GM12891 (cell line): ENCODE measurements at regions not wholly inside any gene's neighbourhood (a gene's known extent, or its start where the extent isn't known, plus 50 kb on each side); places are given as distances from the start of the nearest gene placed in this dataset.

Experiments
- DNase-seq: peaks from one replicate; pipeline ENCODE4 v3.0.0; 2011; ENCODE audit warnings: low spot score; ENCODE audit not compliant: insufficient read length
- FAIRE-seq: peaks from 2 replicates; lab custom pipeline; 2011; peaks lifted over from hg19 to GRCh38; lab: Jason Lieb, UNC
- PAX5 ChIP-seq: IDR thresholded peaks from 2 replicates; pipeline ENCODE4 v1.6.1; 2011; ENCODE audit warnings: low read length, moderate library complexity, mild to moderate bottlenecking; ENCODE audit not compliant: insufficient read depth, severe bottlenecking
- POLR2A ChIP-seq: IDR thresholded peaks from 2 replicates; pipeline ENCODE4 v1.6.1; 2011; ENCODE audit warnings: low read depth, low read length, control low read depth
- POLR2AphosphoS5 ChIP-seq: IDR thresholded peaks from 2 replicates; pipeline ENCODE4 v1.6.1; 2011; ENCODE audit warnings: low read depth, low read length, control low read depth
- POU2F2 ChIP-seq: IDR thresholded peaks from 2 replicates; pipeline ENCODE4 v1.6.1; 2011; ENCODE audit warnings: low read depth, mild to moderate bottlenecking, control low read depth, low read length, moderate library complexity
- SPI1 ChIP-seq: IDR thresholded peaks from 2 replicates; pipeline ENCODE4 v1.6.1; 2011; ENCODE audit warnings: low read depth, low read length, control low read depth
- TAF1 ChIP-seq: IDR thresholded peaks from 2 replicates; pipeline ENCODE4 v1.6.1; 2011; ENCODE audit warnings: low read depth, low read length, control low read depth

DNA sequence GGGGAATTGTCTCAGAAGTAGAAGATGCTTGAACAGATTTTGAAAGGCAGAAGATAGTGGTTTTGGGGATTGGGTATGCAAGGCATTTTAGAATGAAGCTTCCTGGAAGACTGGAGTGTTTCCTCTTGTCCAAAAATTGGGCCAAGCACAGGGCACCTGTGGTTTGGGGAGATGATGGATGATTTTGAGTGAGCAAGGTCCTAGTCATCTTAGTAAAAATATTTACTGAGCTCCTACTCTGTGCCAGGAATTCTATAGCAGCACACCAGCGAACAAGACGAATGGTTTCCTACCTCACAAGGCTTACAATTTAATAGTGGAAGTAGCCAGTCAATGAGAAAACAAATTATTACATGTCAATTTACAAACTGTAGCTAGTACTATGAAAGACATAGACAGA, 484.4 kb upstream of the KIF2A start:
- TF ChIP-seq TAF1 (no peak), POLR2AphosphoS5 (no peak), POLR2A (no peak), PAX5 (no peak), POU2F2 (no peak), SPI1 (no peak)
- DNase-seq (no peak), FAIRE-seq (no peak)

DNA sequence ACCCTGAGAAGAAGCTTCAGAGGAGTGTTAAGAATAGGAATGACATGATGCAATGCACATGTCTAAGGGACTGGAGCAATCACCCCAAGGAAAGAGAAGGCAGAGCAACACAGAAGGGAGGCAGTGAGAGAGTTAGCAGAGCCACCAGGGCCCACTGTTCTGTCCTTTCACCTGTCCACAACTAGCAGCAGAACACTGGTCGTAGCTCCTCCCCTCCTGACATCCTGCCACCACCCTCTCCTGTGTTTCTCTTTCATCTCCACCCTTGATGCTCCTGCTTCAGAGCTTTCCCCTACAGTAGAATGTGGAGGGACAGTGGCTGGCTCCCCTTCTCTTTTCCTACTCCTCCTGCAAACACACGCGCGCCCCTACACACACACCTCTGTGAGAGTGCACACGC, 483.4 kb upstream of the KIF2A start:
- DNase-seq (no peak), FAIRE-seq (no peak)
- no peak for TF ChIP-seq PAX5
- TF ChIP-seq POU2F2, result no peak
- no peak for TF ChIP-seq POLR2AphosphoS5
- no peak for TF ChIP-seq SPI1
- TF ChIP-seq TAF1, result no peak
- TF ChIP-seq POLR2A, result no peak

DNA sequence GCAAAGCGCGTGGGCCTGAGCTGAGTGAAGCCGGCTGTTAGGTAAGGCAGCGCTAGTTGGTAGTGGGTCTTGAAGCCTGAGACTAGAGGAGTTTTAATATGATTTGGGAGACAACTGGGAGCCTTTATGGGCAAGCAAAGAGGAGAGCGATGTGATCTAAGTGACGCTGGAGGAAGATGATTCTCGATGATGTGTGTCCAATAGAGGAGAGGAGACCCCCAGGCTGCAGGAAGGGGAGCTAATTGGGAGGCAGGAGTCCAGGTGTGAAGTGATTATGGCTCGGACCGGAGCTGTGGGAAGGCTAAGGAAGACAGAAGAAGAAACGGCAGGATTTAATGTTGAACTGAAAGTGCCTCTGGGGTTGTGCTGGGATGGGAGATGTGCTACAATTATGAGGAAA, 482.9 kb upstream of the KIF2A start:
- TF ChIP-seq POU2F2 (no peak), TAF1 (no peak), POLR2A (no peak), POLR2AphosphoS5 (no peak), PAX5 (no peak), SPI1 (no peak)
- DNase-seq (no peak), FAIRE-seq (no peak)

DNA sequence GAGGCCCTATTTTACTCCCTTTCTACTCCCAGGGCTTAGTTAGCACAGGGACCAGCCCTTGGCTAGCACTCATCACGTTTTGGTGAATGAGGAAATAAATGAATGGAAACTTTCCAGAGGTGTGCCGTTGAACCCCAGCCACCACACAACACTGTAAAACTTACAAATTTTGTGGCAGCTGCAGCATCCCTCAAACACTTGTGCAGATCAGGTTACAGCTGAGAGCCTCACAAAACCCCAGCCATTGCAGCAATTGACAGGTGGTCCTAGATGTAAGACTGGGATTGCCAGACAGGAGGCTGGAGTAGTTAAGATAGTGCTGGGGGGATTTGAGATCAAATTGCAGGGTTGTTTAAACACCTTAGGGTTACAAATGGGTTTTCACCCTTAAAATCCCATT, 482.2 kb upstream of the KIF2A start:
- no peak for DNase-seq
- TF ChIP-seq PAX5, result no peak
- no peak for TF ChIP-seq TAF1
- TF ChIP-seq POLR2AphosphoS5, result no peak
- no peak for TF ChIP-seq POU2F2
- TF ChIP-seq SPI1, result no peak
- no peak for TF ChIP-seq POLR2A
- no peak for FAIRE-seq

- DNase-seq (no peak), FAIRE-seq (no peak)
- TF ChIP-seq POLR2A (no peak), PAX5 (no peak), POLR2AphosphoS5 (no peak), SPI1 (no peak), TAF1 (no peak), POU2F2 (no peak)
Observed at GRCh38 chr5:61824396-61824795, 481.6 kb upstream of the KIF2A start.

- TF ChIP-seq POLR2AphosphoS5 (no peak), PAX5 (no peak), POU2F2 (no peak), TAF1 (no peak), SPI1 (no peak), POLR2A (no peak)
- FAIRE-seq (no peak), DNase-seq (no peak)
Observed at GRCh38 chr5:61827445-61827975, 478.5 kb upstream of the KIF2A start.

GRCh38 chr5:61828856-61829255, 477.1 kb upstream of the KIF2A start:
- no peak for TF ChIP-seq PAX5
- no peak for TF ChIP-seq POLR2AphosphoS5
- TF ChIP-seq TAF1, result no peak
- TF ChIP-seq POLR2A, result no peak
- TF ChIP-seq POU2F2, result no peak
- TF ChIP-seq SPI1, result no peak
- FAIRE-seq (no peak), DNase-seq (no peak)

DNA sequence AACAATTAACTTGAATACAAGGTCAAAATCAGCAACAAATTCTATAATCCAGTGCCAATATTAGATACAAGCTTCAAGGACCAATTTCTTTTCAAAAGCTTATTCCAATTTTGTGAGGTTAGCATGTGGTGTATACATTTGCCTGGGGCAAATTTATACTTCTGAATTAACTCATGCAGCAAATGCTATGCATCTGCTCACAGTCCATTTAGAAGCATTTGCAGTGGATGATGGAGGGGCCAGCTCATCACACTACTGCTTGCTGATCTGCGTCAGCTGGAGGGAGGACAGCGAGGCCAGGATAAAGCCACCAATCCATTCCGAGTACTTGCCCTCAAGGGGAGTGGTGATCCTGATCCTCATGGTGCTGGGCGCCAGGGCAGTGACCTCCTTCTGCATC, 474.3 kb upstream of the KIF2A start:
- FAIRE-seq, result no peak
- DNase-seq, result no peak
- TF ChIP-seq POLR2AphosphoS5 (no peak), SPI1 (no peak), POLR2A (no peak), PAX5 (no peak), TAF1 (no peak), POU2F2 (no peak)

DNA sequence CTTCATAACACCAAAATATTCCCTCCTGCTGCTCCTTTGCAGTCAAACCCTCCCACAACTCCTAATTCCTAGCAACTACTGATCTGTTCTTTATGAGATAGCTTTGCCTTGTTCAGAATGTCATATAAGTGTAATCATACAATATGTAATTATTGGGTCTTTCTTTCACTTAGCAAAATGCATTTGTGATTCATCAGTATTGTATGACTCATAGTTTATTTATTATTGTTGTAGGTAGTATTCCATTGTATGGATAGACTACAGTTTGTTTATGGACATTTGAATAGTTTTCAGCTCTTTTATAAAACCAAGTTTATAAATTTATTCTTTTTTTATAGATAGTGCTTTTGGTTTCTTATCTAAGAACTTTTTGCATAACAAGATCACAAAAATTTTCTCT, 468.2 kb upstream of the KIF2A start:
- TF ChIP-seq POLR2A (no peak), PAX5 (no peak)
- DNase-seq, result no peak
- no peak for FAIRE-seq

DNA sequence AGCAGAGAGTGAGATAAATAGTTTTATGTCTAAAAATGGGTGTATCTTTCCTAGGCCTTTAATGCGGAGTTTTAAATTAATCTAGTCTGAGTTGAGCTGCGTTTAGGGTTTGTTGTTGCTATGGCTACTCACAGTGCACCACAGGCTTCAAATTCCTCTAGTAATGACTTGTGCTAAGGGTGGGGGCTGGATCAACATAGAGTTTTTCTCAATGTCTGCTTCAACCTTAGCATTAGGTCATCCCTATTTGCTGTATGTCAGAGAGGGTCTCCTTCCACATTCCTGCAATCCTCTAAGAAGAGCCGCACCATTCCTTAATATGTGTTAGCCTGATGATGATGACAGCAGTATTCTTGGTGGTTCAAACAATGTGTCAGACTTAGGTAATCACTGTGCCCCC, 465.6 kb upstream of the KIF2A start:
- TF ChIP-seq POLR2AphosphoS5, result no peak
- no peak for TF ChIP-seq SPI1
- no peak for DNase-seq
- no peak for FAIRE-seq

- DNase-seq (no peak), FAIRE-seq (no peak)
- TF ChIP-seq POLR2A (no peak), PAX5 (no peak), POLR2AphosphoS5 (no peak), SPI1 (no peak)
Observed at GRCh38 chr5:61842840-61843239, 463.2 kb upstream of the KIF2A start.
